ENCODE measurements at regions not wholly inside any gene's neighbourhood (a gene's known extent, or its start where the extent isn't known, plus 50 kb on each side); places are given as distances from the start of the nearest gene placed in this dataset.

DNA sequence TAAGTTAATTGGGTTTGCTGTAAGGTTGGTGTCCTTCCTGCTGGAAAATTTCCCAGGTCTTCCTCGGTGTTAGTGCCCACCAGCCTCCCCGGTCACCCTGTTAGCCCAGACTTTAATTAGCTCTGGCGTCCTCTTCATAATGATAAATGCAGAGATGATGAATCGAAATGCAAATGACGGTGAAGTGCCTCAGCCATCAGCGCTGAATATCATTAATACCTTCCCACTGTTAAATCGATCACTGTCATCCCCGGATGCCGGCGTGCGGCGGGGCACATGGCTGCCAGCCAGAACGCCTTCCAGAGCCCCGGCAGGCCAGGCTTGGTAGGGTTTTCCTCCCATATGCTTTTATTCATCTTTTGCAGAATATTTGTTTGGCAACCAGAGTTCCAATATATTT, 204.5 kb downstream of the IRX2 start:
- H3K27me3 ChIP-seq (ENCODE audit: control insufficient read depth, insufficient read depth, low read length) = no peaks in the 10 kb centered on the region
- DNase-seq (ENCODE audit: low read depth, low spot score) = no peak
- ChIA-PET POLR2A (no interaction called here), CTCF (no interaction called here)
- no peak overlapping the region for H3K27ac ChIP-seq (ENCODE audit: low read depth, low read length)
- peaks cover 50% of the 10 kb centered on the region for H3K9me3 ChIP-seq (ENCODE audit: control insufficient read depth, insufficient read depth, low read length)
- no peak overlapping the region for H3K4me3 ChIP-seq (ENCODE audit: low read depth, low read length)
- TF ChIP-seq, protein P1, sequence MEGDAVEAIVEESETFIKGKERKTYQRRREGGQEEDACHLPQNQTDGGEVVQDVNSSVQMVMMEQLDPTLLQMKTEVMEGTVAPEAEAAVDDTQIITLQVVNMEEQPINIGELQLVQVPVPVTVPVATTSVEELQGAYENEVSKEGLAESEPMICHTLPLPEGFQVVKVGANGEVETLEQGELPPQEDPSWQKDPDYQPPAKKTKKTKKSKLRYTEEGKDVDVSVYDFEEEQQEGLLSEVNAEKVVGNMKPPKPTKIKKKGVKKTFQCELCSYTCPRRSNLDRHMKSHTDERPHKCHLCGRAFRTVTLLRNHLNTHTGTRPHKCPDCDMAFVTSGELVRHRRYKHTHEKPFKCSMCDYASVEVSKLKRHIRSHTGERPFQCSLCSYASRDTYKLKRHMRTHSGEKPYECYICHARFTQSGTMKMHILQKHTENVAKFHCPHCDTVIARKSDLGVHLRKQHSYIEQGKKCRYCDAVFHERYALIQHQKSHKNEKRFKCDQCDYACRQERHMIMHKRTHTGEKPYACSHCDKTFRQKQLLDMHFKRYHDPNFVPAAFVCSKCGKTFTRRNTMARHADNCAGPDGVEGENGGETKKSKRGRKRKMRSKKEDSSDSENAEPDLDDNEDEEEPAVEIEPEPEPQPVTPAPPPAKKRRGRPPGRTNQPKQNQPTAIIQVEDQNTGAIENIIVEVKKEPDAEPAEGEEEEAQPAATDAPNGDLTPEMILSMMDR (IDR thresholded peaks at IDR 0.05; ENCODE audit: low read depth, low read length) = no peak

- H3K27ac ChIP-seq (ENCODE audit: low read depth, low read length) = no peak overlapping the region
- no peaks in the 10 kb centered on the region for H3K27me3 ChIP-seq (ENCODE audit: control insufficient read depth, insufficient read depth, low read length)
- peaks cover 56% of the 10 kb centered on the region for H3K9me3 ChIP-seq (ENCODE audit: control insufficient read depth, insufficient read depth, low read length)
- ChIA-PET POLR2A (no interaction called here), CTCF (no interaction called here)
- no peak for DNase-seq (ENCODE audit: low read depth, low spot score)
- TF ChIP-seq, protein P1 (IDR thresholded peaks at IDR 0.05; ENCODE audit: low read depth, low read length) = no peak
- H3K4me3 ChIP-seq (ENCODE audit: low read depth, low read length) = no peak overlapping the region
Observed at GRCh38 chr5:2544003-2544402, 207.5 kb downstream of the IRX2 start.

- no peak overlapping the region for H3K4me3 ChIP-seq (ENCODE audit: low read depth, low read length)
- peaks cover 58% of the 10 kb centered on the region for H3K9me3 ChIP-seq (ENCODE audit: control insufficient read depth, insufficient read depth, low read length)
- ChIA-PET CTCF (no interaction called here), POLR2A (no interaction called here)
- no peaks in the 10 kb centered on the region for H3K27me3 ChIP-seq (ENCODE audit: control insufficient read depth, insufficient read depth, low read length)
- DNase-seq (ENCODE audit: low read depth, low spot score) = no peak
- TF ChIP-seq, protein P1 (IDR thresholded peaks at IDR 0.05; ENCODE audit: low read depth, low read length) = no peak
- no peak overlapping the region for H3K27ac ChIP-seq (ENCODE audit: low read depth, low read length)
Observed at GRCh38 chr5:2542821-2543220, 208.7 kb downstream of the IRX2 start.

- H3K9me3 ChIP-seq (ENCODE audit: control insufficient read depth, insufficient read depth, low read length) = peaks cover 59% of the 10 kb centered on the region
- TF ChIP-seq, protein P1 (IDR thresholded peaks at IDR 0.05; ENCODE audit: low read depth, low read length) = no peak
- DNase-seq (ENCODE audit: low read depth, low spot score) = no peak
- no peak overlapping the region for H3K4me3 ChIP-seq (ENCODE audit: low read depth, low read length)
- CTCF ChIA-PET = no interaction called here
- H3K27me3 ChIP-seq (ENCODE audit: control insufficient read depth, insufficient read depth, low read length) = no peaks in the 10 kb centered on the region
- H3K27ac ChIP-seq (ENCODE audit: low read depth, low read length) = no peak overlapping the region
- POLR2A ChIA-PET = no interaction called here
Observed at GRCh38 chr5:2542026-2542425, 209.5 kb downstream of the IRX2 start.

- CTCF ChIA-PET = no interaction called here
- no peaks in the 10 kb centered on the region for H3K27me3 ChIP-seq (ENCODE audit: control insufficient read depth, insufficient read depth, low read length)
Observed at GRCh38 chr5:2538169-2538568, 213.3 kb downstream of the IRX2 start.

More at GRCh38 chr5:2538169-2538568, 213.3 kb downstream of the IRX2 start:
- Histone ChIP-seq H3K27ac (ENCODE audit: low read depth, low read length) (no peak overlapping the region), H3K9me3 (ENCODE audit: control insufficient read depth, insufficient read depth, low read length) (peaks cover 66% of the 10 kb centered on the region), H3K4me3 (ENCODE audit: low read depth, low read length) (no peak overlapping the region)
- TF ChIP-seq, protein P1 (IDR thresholded peaks at IDR 0.05; ENCODE audit: low read depth, low read length) = no peak
- no peak for DNase-seq (ENCODE audit: low read depth, low spot score)
- POLR2A ChIA-PET = no interaction called here
